NCI-H1092 treated with DMSO at 0.1 percent for 48 hours (cell line): ENCODE measurements at regions not wholly inside any gene's neighbourhood (a gene's known extent, or its start where the extent isn't known, plus 50 kb on each side); places are given as distances from the start of the nearest gene placed in this dataset.
"Not testable (repeated sequence)": the region's sequence is repeated elsewhere in the genome, so short reads cannot be mapped to it uniquely, and the experiment has no call there.

Experiments used
- DNase-seq: peaks from one replicate; lab custom pipeline; 2025; lab: John Stamatoyannopoulos, UW

- DNase-seq, result no peak
These were observed 277.3 kb downstream of the VRK1 start for GRCh38 chr14:97074456-97074855.

- DNase-seq, result no peak
These were observed 277.7 kb downstream of the VRK1 start for GRCh38 chr14:97074856-97075255.

DNA sequence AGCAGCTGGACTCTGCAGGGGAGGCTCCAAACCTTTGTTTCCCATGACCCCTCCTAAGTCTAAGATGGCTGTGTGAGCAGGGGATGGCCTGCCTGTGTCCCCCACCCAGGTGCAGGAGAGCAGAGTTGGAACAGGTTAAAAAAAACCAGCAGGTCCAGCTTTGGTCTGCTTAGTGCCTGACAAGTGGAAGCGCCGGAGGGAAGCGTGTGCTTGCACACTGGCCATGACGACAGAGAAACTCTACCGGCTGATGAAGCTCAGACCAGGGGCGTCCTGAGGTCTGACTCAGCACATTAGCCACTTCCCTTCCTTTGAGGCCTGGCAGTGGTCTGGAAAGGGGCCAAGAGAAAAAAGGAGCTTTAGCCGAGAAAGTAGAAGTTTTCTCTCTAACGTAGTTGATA lies 280.1 kb downstream of the VRK1 start:
- DNase-seq, result no peak

DNA sequence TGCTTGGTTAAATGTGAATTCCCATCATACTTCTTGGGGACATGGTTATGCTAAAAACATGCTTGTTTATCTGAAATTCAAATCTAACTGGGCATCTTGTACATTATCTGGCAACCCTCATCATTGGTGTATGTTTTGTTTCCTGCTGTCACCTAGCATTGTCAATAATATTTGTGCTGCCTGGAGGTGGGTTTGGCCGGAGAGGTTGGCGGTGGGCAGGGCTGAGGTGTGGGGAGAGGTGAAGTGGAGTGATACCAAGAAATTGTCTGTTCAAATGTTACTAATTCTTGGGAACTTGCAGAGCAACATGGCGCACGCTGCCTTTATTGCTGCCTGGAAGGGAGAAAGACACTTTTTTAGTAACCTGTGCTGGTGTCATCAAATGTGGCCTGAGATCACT lies 280.5 kb downstream of the VRK1 start:
- DNase-seq, result no peak

GRCh38 chr14:97080991-97081390 lies 283.8 kb downstream of the VRK1 start:
- DNase-seq, result no peak

GRCh38 chr14:97095269-97095668 lies 298.1 kb downstream of the VRK1 start:
- no peak for DNase-seq

- DNase-seq, result no peak
These were observed 300.1 kb downstream of the VRK1 start for GRCh38 chr14:97097296-97097695.

GRCh38 chr14:97100306-97100705 lies 303.1 kb downstream of the VRK1 start:
- no peak for DNase-seq

- DNase-seq, result no peak
These were observed 304.4 kb downstream of the VRK1 start for GRCh38 chr14:97101561-97101960.

- DNase-seq, result no peak
These were observed 306.8 kb downstream of the VRK1 start for GRCh38 chr14:97104029-97104428.

GRCh38 chr14:97106166-97106565 lies 309.0 kb downstream of the VRK1 start:
- DNase-seq, result peak; percentile 13

DNA sequence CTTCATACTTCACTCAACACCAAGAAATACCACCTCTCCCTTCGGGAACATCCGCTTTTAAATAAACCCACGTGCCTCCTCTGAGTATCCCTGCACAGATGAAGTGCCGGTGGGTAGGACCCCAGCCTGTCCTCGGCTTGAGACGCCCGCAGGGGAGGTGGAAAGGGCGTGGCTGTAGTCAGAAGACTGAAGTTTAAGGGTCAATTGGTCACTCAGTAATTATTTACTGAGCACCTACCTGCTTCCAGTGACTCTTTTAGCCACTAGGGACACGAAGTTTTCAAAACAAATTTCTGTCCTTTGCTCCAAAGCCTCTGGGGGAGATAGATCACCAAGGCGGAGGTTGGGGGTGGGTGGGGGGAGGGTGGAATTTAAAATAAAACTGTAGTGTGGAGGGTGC lies 309.4 kb downstream of the VRK1 start:
- DNase-seq, result no peak

- DNase-seq, result no peak
These were observed 309.9 kb downstream of the VRK1 start for GRCh38 chr14:97107080-97107479.

GRCh38 chr14:97107760-97108159 lies 310.6 kb downstream of the VRK1 start:
- no peak for DNase-seq

- DNase-seq, result no peak
These were observed 312.1 kb downstream of the VRK1 start for GRCh38 chr14:97109234-97109633.

DNA sequence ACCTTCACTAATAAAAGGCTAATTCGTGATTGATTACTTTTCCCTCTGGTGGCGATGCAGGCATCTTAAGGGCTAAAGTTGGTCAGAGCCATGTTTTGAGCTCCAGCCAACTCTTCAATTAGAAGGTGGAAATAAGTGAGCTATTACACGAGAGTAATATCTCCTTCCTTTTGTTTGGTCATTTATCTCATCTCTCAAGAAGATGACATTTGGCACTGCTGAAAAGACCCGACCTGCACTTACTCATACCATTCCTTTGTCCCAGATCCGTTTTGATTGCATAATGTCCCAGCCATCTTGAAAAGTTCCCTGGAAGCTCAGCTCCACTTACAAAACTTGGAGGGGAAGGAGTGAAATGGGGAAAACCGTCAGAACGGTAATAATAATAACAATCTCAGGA lies 316.2 kb downstream of the VRK1 start:
- DNase-seq, result peak; percentile 7

GRCh38 chr14:97116546-97116945 lies 319.4 kb downstream of the VRK1 start:
- no peak for DNase-seq

GRCh38 chr14:97117693-97118092 lies 320.5 kb downstream of the VRK1 start:
- no peak for DNase-seq

GRCh38 chr14:97120204-97120603 lies 323.0 kb downstream of the VRK1 start:
- no peak for DNase-seq

GRCh38 chr14:97120611-97121031 lies 323.4 kb downstream of the VRK1 start:
- no peak for DNase-seq

GRCh38 chr14:97129639-97130038 lies 332.5 kb downstream of the VRK1 start:
- DNase-seq, result no peak

GRCh38 chr14:97135847-97136246 lies 338.7 kb downstream of the VRK1 start:
- DNase-seq, result not testable (repeated sequence)

DNA sequence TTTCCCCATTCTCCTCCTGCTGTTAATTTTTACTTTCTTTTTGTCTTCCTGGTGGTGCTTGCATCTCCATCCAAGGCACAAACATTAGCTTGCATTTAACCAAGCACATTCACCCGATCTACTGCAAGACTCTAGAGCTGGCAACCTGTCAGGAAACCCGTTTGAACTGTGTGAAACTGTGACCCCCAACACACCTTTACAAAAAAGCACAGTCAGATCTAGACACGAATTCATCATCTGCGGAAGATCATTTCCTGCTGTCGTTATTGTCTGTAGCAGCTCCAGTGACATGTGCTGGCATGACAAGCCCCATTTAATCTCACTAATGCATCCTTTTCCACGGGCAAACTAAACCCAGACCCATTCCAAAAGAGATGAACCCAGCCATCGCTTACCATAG lies 340.5 kb downstream of the VRK1 start:
- no peak for DNase-seq

- no peak for DNase-seq
These were observed 341.6 kb downstream of the VRK1 start for GRCh38 chr14:97138801-97139200.

GRCh38 chr14:97143011-97143410 lies 345.8 kb downstream of the VRK1 start:
- no peak for DNase-seq
